Small intestine (tissue), 7 donors: ENCODE measurements at regions not wholly inside any gene's neighbourhood (a gene's known extent, or its start where the extent isn't known, plus 50 kb on each side); places are given as distances from the start of the nearest gene placed in this dataset.

Experiments used
- DNase-seq, 2 donors: peaks; one replicate each; pipeline versions ENCODE4 v3.0.0 to v3.0.0-alpha.2; 2013
- FAIRE-seq: peaks from 2 replicates; lab custom pipeline; 2012; peaks lifted over from hg19 to GRCh38; lab: Jason Lieb, UNC
- H3K27ac ChIP-seq, 3 donors: one replicate each; pipeline ENCODE4 v1.5.1; 2013; ENCODE audit warnings: low read length in 2 of 3, mild to moderate bottlenecking in 2 of 3, control low read depth in 1 of 3, inconsistent platforms in 1 of 3, low read depth in 1 of 3, moderate library complexity in 1 of 3
- H3K27me3 ChIP-seq, 3 donors: one replicate each; pipeline ENCODE4 v1.6.1; 2013; ENCODE audit warnings: low read length in 3 of 3, inconsistent platforms in 1 of 3; ENCODE audit not compliant: control insufficient read depth in 3 of 3, insufficient read depth in 3 of 3
- H3K36me3 ChIP-seq, 3 donors: one replicate each; pipeline ENCODE4 v1.6.1; 2013; ENCODE audit warnings: low read length in 3 of 3, inconsistent platforms in 1 of 3, low read depth in 1 of 3, mild to moderate bottlenecking in 1 of 3, moderate library complexity in 1 of 3; ENCODE audit not compliant: control insufficient read depth in 3 of 3, insufficient read depth in 2 of 3
- H3K4me1 ChIP-seq, 3 donors: one replicate each; pipeline ENCODE4 v1.6.1; 2013; ENCODE audit warnings: low read length in 2 of 3, inconsistent platforms in 1 of 3, low read depth in 1 of 3, mild to moderate bottlenecking in 1 of 3, moderate library complexity in 1 of 3; ENCODE audit not compliant: control insufficient read depth in 3 of 3, insufficient read depth in 2 of 3
- H3K4me3 ChIP-seq, 3 donors: one replicate each; pipeline ENCODE4 v1.5.1; 2013; ENCODE audit warnings: low read length in 3 of 3, control low read depth in 1 of 3, inconsistent platforms in 1 of 3, low read depth in 1 of 3, mild to moderate bottlenecking in 1 of 3, moderate library complexity in 1 of 3
- H3K9me3 ChIP-seq, 2 donors: one replicate each; pipeline ENCODE4 v1.6.1; 2013; ENCODE audit warnings: low read depth in 1 of 2, low read length in 1 of 2; ENCODE audit not compliant: control insufficient read depth in 2 of 2, insufficient read depth in 1 of 2
- WGBS, 3 donors: extraction: QIAGEN DNeasy Blood & Tissue Kit; methylation state at CpG; one replicate each; pipeline ENCODE4 v1.1.7; 2013; 5-methylcytosine and 5-hydroxymethylcytosine counted together
- donor health status: healthy with polysubstance abuse.
- donor health status: control.
- donor health status: control.
- donor health status: Bipolar disorder and iron deficiency.
- donor health status: healthy.

DNA sequence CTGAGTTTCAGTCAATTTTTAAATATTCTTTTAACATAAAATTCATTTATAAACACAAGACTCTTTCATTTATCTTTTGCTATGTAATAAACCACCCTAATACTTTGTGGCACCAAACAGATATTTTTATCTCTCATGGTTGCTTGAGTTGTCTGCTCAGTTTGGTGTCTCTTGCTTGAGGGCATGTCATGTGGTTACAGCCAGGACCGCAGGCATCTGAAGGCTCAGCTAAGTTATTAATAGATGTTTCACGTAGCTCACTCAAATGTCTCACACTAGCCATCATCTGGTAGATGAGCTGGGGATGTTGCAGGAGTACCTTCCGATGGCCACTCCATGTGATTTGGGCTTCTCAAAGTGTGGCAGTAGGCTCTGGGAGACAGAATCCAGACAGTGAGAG lies 597.8 kb downstream of the ETNK1 start:
- 82 to 89% (median 83%) methylated on average over 3 of the region's 3 CpGs for WGBS, 3 donors
- FAIRE-seq, result no peak
- DNase-seq, result no peak
- no peaks in the 10 kb centered on the region for H3K9me3 ChIP-seq
- no peak overlapping the region for H3K4me3 ChIP-seq
- H3K27ac ChIP-seq, result no peak overlapping the region
- H3K4me1 ChIP-seq, result no peaks in the 10 kb centered on the region
- peaks cover 0 to 9% (median 0%) of the 10 kb centered on the region in 3 donors for H3K27me3 ChIP-seq
- H3K36me3 ChIP-seq, result no peaks in the 10 kb centered on the region

GRCh38 chr12:23228101-23228500 lies 603.1 kb downstream of the ETNK1 start:
- Histone ChIP-seq H3K4me3 (no peak overlapping the region), H3K36me3 (no peaks in the 10 kb centered on the region), H3K27me3 (peaks cover 0 to 9% (median 0%) of the 10 kb centered on the region in 3 donors), H3K9me3 (no peaks in the 10 kb centered on the region), H3K27ac (no peak overlapping the region), H3K4me1 (no peaks in the 10 kb centered on the region)
- 18 to 47% (median 30%) methylated on average over 2 of the region's 2 CpGs for WGBS, 3 donors
- DNase-seq, result peak in 1 of 2 donors; percentile 53
- FAIRE-seq, result no peak

DNA sequence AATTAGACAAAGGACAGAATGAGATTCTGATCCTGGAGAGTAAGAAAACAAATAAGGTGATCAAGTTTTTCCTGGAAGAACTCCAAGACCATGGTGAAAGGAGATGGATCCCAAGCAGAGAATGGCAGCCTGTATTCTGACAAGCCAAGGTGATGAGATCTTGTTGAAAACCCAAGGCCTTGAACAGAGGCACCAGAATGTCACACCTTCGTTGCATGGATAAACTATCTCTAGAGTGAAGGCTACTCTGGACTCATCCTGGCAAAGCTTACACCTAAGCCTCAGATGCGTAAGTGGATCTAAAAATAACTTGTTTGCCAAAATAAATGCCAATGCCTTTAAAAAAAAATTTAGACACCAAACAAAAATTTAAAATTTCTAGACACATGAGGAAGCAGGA lies 605.9 kb downstream of the ETNK1 start:
- Histone ChIP-seq H3K9me3 (no peaks in the 10 kb centered on the region), H3K36me3 (no peaks in the 10 kb centered on the region), H3K4me1 (no peaks in the 10 kb centered on the region), H3K27ac (no peak overlapping the region), H3K4me3 (no peak overlapping the region), H3K27me3 (peaks cover 0 to under 1% (median 0%) of the 10 kb centered on the region in 3 donors)
- FAIRE-seq, result no peak
- 64 to 88% (median 73%) methylated on average over 2 of the region's 2 CpGs for WGBS, 3 donors
- no peak for DNase-seq

DNA sequence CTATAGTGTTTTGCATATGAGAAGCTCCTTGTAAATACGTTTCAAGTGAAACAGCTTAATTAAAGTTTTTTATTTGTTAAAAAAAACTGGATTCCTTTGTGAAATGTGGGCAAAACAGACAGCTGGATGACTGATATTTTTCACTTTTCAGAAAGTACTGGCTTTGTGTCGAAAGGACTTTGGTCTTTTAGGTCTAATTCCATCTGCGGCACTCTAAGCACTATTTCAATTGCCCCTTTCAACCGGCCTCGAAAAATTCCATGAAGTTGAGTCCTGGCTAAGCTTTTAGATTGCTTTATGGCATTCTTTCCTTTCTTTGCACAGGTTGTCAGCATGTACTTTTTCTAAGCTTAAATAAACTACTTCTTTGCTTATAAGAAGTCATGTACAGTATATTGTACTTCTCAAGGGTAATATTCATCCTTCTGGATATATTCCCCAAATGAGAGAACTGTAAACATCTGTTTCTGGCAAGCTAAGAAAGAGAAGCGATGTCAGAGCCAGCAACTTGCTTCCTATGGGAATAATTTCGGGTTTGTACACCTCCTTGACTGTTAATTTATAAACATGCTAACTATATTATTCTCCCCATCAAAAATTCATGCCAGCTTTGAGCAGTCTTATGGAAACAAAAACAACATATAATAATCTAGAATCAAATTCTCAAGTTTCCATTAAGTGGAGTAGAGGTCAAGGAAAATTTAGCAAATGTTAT lies 611.3 kb downstream of the ETNK1 start:
- Histone ChIP-seq H3K36me3 (no peaks in the 10 kb centered on the region), H3K9me3 (no peaks in the 10 kb centered on the region), H3K4me1 (no peaks in the 10 kb centered on the region), H3K27me3 (no peaks in the 10 kb centered on the region), H3K4me3 (no peak overlapping the region), H3K27ac (no peak overlapping the region)
- FAIRE-seq, result no peak
- WGBS, 3 donors, result 31 to 44% (median 38%) methylated on average over 7 of the region's 7 CpGs
- DNase-seq, result peak in 1 of 2 donors; percentile 57

- H3K36me3 ChIP-seq, result no peaks in the 10 kb centered on the region
- no peaks in the 10 kb centered on the region for H3K4me1 ChIP-seq
- no peaks in the 10 kb centered on the region for H3K9me3 ChIP-seq
- 88 to 100% (median 92%) methylated on average over 1 of the region's 1 CpG for WGBS, 3 donors
- no peak for FAIRE-seq
- H3K27ac ChIP-seq, result no peak overlapping the region
- no peak for DNase-seq
- no peak overlapping the region for H3K4me3 ChIP-seq
- H3K27me3 ChIP-seq, result no peaks in the 10 kb centered on the region
Observed at GRCh38 chr12:23236811-23237210, 611.8 kb downstream of the ETNK1 start.

DNA sequence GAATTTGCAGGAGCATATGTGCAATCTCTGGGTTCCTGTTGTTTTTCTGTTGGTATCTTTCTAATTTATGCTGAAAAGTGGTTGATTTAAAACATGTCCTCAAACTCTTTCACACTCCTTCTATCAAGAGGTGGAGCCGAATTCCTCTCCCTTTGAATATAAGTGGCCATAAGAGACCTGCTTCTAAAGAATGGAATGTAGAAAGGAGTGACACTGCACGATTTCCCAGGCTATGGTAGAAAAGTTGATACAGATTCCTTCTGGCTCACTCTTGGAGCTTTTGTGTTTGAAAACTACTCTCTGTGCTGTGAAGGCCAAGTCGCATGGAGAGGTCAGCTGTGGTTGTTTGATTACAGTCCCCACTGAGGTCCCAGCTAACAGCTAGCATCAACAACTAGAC lies 613.2 kb downstream of the ETNK1 start:
- no peaks in the 10 kb centered on the region for H3K27me3 ChIP-seq
- no peak overlapping the region for H3K4me3 ChIP-seq
- no peak overlapping the region for H3K27ac ChIP-seq
- WGBS, 3 donors, result 75 to 84% (median 83%) methylated on average over 3 of the region's 3 CpGs
- H3K36me3 ChIP-seq, result no peaks in the 10 kb centered on the region
- H3K4me1 ChIP-seq, result no peaks in the 10 kb centered on the region
- DNase-seq (no peak), FAIRE-seq (no peak)
- H3K9me3 ChIP-seq, result no peaks in the 10 kb centered on the region

- FAIRE-seq (no peak), DNase-seq (no peak)
- no peaks in the 10 kb centered on the region for H3K4me1 ChIP-seq
- no peak overlapping the region for H3K27ac ChIP-seq
- no peaks in the 10 kb centered on the region for H3K36me3 ChIP-seq
- no peaks in the 10 kb centered on the region for H3K9me3 ChIP-seq
- H3K27me3 ChIP-seq, result no peaks in the 10 kb centered on the region
- no peak overlapping the region for H3K4me3 ChIP-seq
Observed at GRCh38 chr12:23238957-23239356, 614.0 kb downstream of the ETNK1 start.

DNA sequence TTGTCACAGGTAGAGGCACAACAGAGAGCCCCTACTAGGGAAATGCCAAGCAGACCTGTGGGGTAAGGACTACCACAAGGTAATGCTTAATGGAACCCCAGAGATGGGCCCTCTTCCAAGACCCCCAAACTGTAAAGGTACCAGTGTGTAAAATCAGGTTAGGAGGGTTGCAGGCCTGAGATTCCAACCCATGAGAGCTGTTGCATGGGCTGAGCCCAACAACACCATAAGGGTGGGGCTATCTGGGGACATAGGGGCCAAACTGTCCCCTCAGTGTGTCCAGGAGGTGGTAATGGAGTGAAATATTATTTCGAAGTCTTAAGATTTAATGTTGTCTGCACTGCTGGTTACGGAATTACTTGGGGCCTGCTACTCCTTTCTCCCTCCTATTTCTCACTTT lies 620.2 kb downstream of the ETNK1 start:
- WGBS, 3 donors, result 63 to 83% (median 65%) methylated on average over 2 of the region's 2 CpGs
- Histone ChIP-seq H3K27ac (no peak overlapping the region), H3K4me3 (no peak overlapping the region), H3K9me3 (no peaks in the 10 kb centered on the region), H3K4me1 (no peaks in the 10 kb centered on the region), H3K36me3 (no peaks in the 10 kb centered on the region), H3K27me3 (no peaks in the 10 kb centered on the region)
- DNase-seq (no peak), FAIRE-seq (no peak)

DNA sequence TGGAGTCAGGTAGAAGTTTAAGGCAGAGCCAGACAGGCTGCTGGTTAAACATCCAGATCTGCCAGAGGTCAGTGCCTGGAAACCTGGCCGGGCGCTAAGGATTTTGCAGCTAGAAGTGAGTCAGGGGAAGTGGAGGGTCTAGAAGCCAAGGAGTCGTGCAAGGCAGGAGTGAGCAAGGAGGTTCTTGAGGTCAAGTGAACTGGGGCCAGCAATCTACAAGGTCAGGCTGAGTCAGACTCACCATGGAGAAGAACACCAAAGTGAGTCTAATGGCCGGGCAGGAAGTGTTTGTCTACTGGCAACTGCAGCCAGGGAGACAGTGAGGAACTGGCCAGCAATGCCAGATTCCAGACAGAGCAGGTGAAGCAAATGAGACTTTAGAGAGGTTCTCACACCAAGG lies 628.2 kb downstream of the ETNK1 start:
- Histone ChIP-seq H3K4me1 (no peaks in the 10 kb centered on the region), H3K9me3 (no peaks in the 10 kb centered on the region), H3K36me3 (no peaks in the 10 kb centered on the region), H3K4me3 (no peak overlapping the region), H3K27ac (no peak overlapping the region), H3K27me3 (no peaks in the 10 kb centered on the region)
- FAIRE-seq, result no peak
- DNase-seq, result no peak
- WGBS, 3 donors, result 74 to 84% (median 83%) methylated on average over 4 of the region's 4 CpGs
